ENCODE measurements at regions not wholly inside any gene's neighbourhood (a gene's known extent, or its start where the extent isn't known, plus 50 kb on each side); places are given as distances from the start of the nearest gene placed in this dataset.

DNA sequence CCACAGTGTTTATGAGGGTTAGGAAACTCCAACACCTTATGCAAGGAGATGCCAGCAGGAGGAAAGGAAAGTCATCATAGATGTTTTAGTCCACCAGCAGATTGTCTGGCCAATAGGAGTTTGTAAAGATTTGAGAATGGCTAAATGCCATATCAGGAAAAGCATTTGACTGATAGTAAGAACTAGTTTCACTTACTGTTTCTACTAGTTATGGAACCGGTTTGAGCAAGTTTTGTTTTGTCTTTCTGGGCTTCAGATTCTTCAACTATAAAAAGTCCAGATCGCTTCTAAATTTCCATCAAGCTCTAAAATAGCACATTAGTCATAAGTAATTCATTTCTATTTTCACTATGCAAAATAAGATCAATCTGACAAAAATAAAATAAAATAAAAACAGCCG is 254.8 kb upstream of the TMCO5A start:
- Histone ChIP-seq H3K27ac (no peak overlapping the region), H3K27me3 (ENCODE audit: insufficient read depth, low read depth, severe bottlenecking) (no peaks in the 10 kb centered on the region), H3K36me3 (no peaks in the 10 kb centered on the region), H3K4me3 (ENCODE audit: low read depth, low read length) (no peak overlapping the region), H3K9me3 (ENCODE audit: severe bottlenecking) (no peaks in the 10 kb centered on the region)
- no peak for DNase-seq
- TF ChIP-seq, protein P1, sequence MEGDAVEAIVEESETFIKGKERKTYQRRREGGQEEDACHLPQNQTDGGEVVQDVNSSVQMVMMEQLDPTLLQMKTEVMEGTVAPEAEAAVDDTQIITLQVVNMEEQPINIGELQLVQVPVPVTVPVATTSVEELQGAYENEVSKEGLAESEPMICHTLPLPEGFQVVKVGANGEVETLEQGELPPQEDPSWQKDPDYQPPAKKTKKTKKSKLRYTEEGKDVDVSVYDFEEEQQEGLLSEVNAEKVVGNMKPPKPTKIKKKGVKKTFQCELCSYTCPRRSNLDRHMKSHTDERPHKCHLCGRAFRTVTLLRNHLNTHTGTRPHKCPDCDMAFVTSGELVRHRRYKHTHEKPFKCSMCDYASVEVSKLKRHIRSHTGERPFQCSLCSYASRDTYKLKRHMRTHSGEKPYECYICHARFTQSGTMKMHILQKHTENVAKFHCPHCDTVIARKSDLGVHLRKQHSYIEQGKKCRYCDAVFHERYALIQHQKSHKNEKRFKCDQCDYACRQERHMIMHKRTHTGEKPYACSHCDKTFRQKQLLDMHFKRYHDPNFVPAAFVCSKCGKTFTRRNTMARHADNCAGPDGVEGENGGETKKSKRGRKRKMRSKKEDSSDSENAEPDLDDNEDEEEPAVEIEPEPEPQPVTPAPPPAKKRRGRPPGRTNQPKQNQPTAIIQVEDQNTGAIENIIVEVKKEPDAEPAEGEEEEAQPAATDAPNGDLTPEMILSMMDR (IDR thresholded peaks at IDR 0.05; ENCODE audit: low read depth, low read length): no peak

DNA sequence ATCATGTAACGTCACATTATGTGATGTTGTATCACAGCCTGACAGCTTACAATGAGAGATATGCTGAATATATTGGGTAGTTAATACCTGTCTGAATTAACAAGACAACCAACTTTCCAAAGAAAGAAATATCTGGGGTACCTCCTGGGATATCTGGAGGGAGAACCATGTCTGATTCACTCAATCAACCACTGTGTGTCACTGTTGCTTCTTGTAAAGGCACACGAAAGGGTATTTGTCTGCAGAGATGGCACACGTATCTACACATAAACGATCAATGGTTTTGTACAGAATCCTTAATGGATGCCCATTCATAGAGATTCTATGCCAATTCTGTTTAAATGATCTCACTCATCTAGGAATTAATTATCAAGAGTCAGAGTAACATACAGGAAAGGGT is 252.1 kb upstream of the TMCO5A start:
- H3K9me3 ChIP-seq (ENCODE audit: severe bottlenecking): no peaks in the 10 kb centered on the region
- TF ChIP-seq, protein P1 (IDR thresholded peaks at IDR 0.05; ENCODE audit: low read depth, low read length): no peak
- H3K4me3 ChIP-seq (ENCODE audit: low read depth, low read length): no peak overlapping the region
- no peaks in the 10 kb centered on the region for H3K27me3 ChIP-seq (ENCODE audit: insufficient read depth, low read depth, severe bottlenecking)
- DNase-seq: no peak
- H3K27ac ChIP-seq: no peak overlapping the region
- H3K36me3 ChIP-seq: no peaks in the 10 kb centered on the region

DNA sequence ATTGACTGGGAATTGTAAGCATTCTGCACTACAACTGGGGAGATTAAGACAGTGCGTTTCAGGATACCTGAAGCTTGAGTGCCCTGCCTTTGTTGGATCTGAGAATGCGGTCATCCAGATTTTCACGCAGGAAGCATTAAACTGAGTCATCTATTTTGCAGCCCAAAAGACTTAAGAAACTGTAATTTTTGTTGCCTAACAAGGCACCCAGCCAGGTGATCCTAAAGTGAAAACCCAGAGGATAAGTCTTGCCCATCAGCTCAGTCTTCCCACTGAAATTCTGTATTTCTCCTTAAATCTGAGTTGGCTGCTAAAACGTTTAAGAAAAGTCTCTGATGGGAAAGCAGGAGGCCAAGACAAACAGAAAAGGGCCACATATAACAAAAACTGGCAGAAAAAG is 242.5 kb upstream of the TMCO5A start:
- TF ChIP-seq, protein P1 (IDR thresholded peaks at IDR 0.05; ENCODE audit: low read depth, low read length): no peak
- H3K9me3 ChIP-seq (ENCODE audit: severe bottlenecking): peaks cover 4% of the 10 kb centered on the region
- H3K27me3 ChIP-seq (ENCODE audit: insufficient read depth, low read depth, severe bottlenecking): no peaks in the 10 kb centered on the region
- no peak for DNase-seq
- no peaks in the 10 kb centered on the region for H3K36me3 ChIP-seq
- H3K4me3 ChIP-seq (ENCODE audit: low read depth, low read length): no peak overlapping the region
- H3K27ac ChIP-seq: no peak overlapping the region

DNA sequence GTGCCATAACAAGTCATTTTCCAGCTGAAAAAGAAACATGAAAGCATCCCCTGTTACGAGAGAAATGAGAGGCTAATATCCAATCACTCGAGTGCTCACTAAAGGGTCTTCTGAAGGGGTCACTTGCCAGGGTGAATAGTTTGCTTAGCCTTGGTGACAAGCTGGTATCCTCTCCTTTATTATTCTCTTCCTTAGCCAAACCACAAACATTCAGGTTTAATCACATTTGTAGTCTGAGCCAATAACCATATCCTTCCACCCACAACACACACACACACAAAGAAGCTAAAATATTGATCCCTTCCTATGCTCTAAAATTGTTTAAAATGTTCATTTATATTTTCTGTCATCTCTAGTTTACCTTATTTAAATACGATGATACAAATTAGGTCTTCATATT is 240.5 kb upstream of the TMCO5A start:
- Histone ChIP-seq H3K27ac (no peak overlapping the region), H3K4me3 (ENCODE audit: low read depth, low read length) (no peak overlapping the region), H3K27me3 (ENCODE audit: insufficient read depth, low read depth, severe bottlenecking) (no peaks in the 10 kb centered on the region), H3K9me3 (ENCODE audit: severe bottlenecking) (peaks cover 4% of the 10 kb centered on the region), H3K36me3 (no peaks in the 10 kb centered on the region)
- no peak for DNase-seq
- TF ChIP-seq, protein P1 (IDR thresholded peaks at IDR 0.05; ENCODE audit: low read depth, low read length): no peak

DNA sequence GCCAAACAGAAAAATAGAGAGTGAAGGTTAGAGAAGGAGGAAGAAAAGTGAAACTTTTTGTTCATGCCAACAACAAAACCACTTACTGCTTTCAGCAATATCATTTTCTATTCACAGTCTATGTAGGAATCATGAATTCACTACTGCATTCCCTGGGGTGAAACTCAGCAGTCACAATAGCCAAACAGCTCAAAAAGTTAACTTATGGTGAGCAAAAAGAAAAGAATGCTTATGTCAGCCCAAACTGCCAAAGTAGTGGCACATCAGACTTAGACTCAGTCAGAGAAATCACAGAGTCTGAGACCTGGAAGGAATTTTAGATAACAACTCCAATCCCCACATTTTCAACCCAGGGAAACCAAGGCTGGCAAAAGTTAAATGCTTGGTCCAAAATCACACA is 238.7 kb upstream of the TMCO5A start:
- Histone ChIP-seq H3K9me3 (ENCODE audit: severe bottlenecking) (no peaks in the 10 kb centered on the region), H3K36me3 (no peaks in the 10 kb centered on the region), H3K4me3 (ENCODE audit: low read depth, low read length) (no peak overlapping the region), H3K27me3 (ENCODE audit: insufficient read depth, low read depth, severe bottlenecking) (no peaks in the 10 kb centered on the region), H3K27ac (no peak overlapping the region)
- TF ChIP-seq, protein P1 (IDR thresholded peaks at IDR 0.05; ENCODE audit: low read depth, low read length): no peak
- DNase-seq: no peak

DNA sequence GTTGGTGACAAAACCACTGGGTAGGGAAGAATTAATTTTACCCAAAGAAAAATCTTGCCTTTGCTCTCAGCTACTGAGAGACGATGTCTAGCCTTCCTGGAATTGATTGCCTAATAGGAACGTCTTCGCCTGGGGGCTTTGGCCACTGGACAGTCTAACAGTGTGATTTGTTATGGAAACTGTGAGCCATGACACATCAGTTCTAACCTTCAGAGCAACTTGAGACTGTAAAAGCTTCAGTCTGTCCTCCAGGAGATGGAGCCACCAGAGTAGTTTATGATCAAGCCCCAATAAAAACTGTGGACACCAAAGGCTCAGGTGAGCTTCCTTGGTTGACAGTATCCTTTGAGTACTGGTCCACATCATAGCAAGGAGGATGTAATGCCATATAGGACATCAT is 235.8 kb upstream of the TMCO5A start:
- DNase-seq: no peak
- Histone ChIP-seq H3K27me3 (ENCODE audit: insufficient read depth, low read depth, severe bottlenecking) (no peaks in the 10 kb centered on the region), H3K9me3 (ENCODE audit: severe bottlenecking) (no peaks in the 10 kb centered on the region), H3K27ac (no peak overlapping the region), H3K36me3 (no peaks in the 10 kb centered on the region), H3K4me3 (ENCODE audit: low read depth, low read length) (no peak overlapping the region)
- TF ChIP-seq, protein P1 (IDR thresholded peaks at IDR 0.05; ENCODE audit: low read depth, low read length): no peak
